HEK293 (cell line): ENCODE measurements at regions not wholly inside any gene's neighbourhood (a gene's known extent, or its start where the extent isn't known, plus 50 kb on each side); places are given as distances from the start of the nearest gene placed in this dataset.

Experiments
- CTCF ChIA-PET: fragments of 350-600 bp; formaldehyde crosslinking; extraction: SDS; loops from one replicate; lab custom pipeline; 2021; ENCODE audit warnings: antibody characterized with exemption; lab: Yijun Ruan, JAX
- POLR2A ChIA-PET: fragments of 300-600 bp; formaldehyde crosslinking; extraction: SDS; loops from one replicate; lab custom pipeline; 2020; ENCODE audit warnings: antibody characterized with exemption, inconsistent platforms; lab: Yijun Ruan, JAX
- H3K27ac ChIP-seq: fragments of 200-500 bp; sonication (Bioruptor generic); 2 replicates; pipeline ENCODE4 v1.5.1; 2014; ENCODE audit warnings: low read depth, low read length, control low read depth, inconsistent platforms; ENCODE audit errors: extremely low read depth
- H3K36me3 ChIP-seq, 2 experiments: fragments of 200-500 bp in 1 of 2; sonication (Bioruptor generic) in 1 of 2; 1 replicate in 1 of 2; 2 replicates in 1 of 2; pipeline ENCODE4 v1.5.1; 2014 to 2017; ENCODE audit warnings: inconsistent platforms in 2 of 2, low read length in 2 of 2; ENCODE audit not compliant: control insufficient read depth in 2 of 2, insufficient read depth in 1 of 2
- H3K4me1 ChIP-seq: fragments of 200-500 bp; sonication (Bioruptor generic); 2 replicates; pipeline ENCODE4 v1.5.1; 2014; ENCODE audit warnings: mild to moderate bottlenecking, low read length, inconsistent platforms; ENCODE audit not compliant: control insufficient read depth, insufficient read depth
- H3K4me3 ChIP-seq: 2 replicates; pipeline ENCODE4 v1.5.1; 2011; ENCODE audit warnings: low read depth, mild to moderate bottlenecking, control low read depth, low read length, moderate library complexity
- H3K9me3 ChIP-seq: fragments of 200-500 bp; sonication (Bioruptor generic); 2 replicates; pipeline ENCODE4 v1.5.1; 2014; ENCODE audit warnings: low read depth, low read length, inconsistent platforms; ENCODE audit not compliant: control insufficient read depth, insufficient read depth
- BCL11B ChIP-seq: fragments of 450-650 bp; formaldehyde crosslinking; IDR thresholded peaks from 2 replicates; pipeline ENCODE4 v1.5.1; 2016; ENCODE audit warnings: low read depth, missing biosample characterization, missing genetic modification characterization
- KLF1 ChIP-seq: fragments of 450-650 bp; formaldehyde crosslinking; IDR thresholded peaks from 2 replicates; pipeline ENCODE4 v1.5.1; 2016; ENCODE audit warnings: missing biosample characterization, missing genetic modification characterization
- KLF10 ChIP-seq: fragments of 450-650 bp; IDR thresholded peaks from 2 replicates; pipeline ENCODE4 v1.5.1; 2018; ENCODE audit warnings: missing biosample characterization, mild to moderate bottlenecking, missing genetic modification characterization
- OSR2 ChIP-seq: fragments of 450-650 bp; formaldehyde crosslinking; IDR thresholded peaks from 2 replicates; pipeline ENCODE4 v1.5.1; 2016; ENCODE audit warnings: missing biosample characterization, missing genetic modification characterization
- RBAK ChIP-seq: fragments of 450-650 bp; formaldehyde crosslinking; IDR thresholded peaks from 2 replicates; pipeline ENCODE4 v1.5.1; 2016; ENCODE audit warnings: missing biosample characterization, missing genetic modification characterization
- ZFP69B ChIP-seq: fragments of 450-650 bp; formaldehyde crosslinking; IDR thresholded peaks from 2 replicates; pipeline ENCODE4 v1.5.1; 2016; ENCODE audit warnings: missing biosample characterization, missing genetic modification characterization
- ZNF132 ChIP-seq: fragments of 450-650 bp; formaldehyde crosslinking; IDR thresholded peaks from 2 replicates; pipeline ENCODE4 v1.5.1; 2017; ENCODE audit warnings: missing biosample characterization, missing genetic modification characterization, borderline replicate concordance
- ZNF140 ChIP-seq: fragments of 450-650 bp; formaldehyde crosslinking; IDR thresholded peaks from 2 replicates; pipeline ENCODE4 v1.5.1; 2016; ENCODE audit warnings: missing biosample characterization, missing genetic modification characterization
- ZNF155 ChIP-seq: fragments of 450-650 bp; formaldehyde crosslinking; IDR thresholded peaks from 2 replicates; pipeline ENCODE4 v1.5.1; 2016; ENCODE audit warnings: missing biosample characterization, missing genetic modification characterization
- ZNF157 ChIP-seq: fragments of 450-650 bp; formaldehyde crosslinking; IDR thresholded peaks from 2 replicates; pipeline ENCODE4 v1.5.1; 2016; ENCODE audit warnings: missing biosample characterization, missing genetic modification characterization
- ZNF311 ChIP-seq: fragments of 450-650 bp; formaldehyde crosslinking; IDR thresholded peaks from 2 replicates; pipeline ENCODE4 v1.5.1; 2017; ENCODE audit warnings: missing biosample characterization, missing genetic modification characterization, borderline replicate concordance
- ZNF404 ChIP-seq: fragments of 450-650 bp; formaldehyde crosslinking; IDR thresholded peaks from 2 replicates; pipeline ENCODE4 v1.5.1; 2017; ENCODE audit warnings: missing biosample characterization, missing genetic modification characterization
- ZNF48 ChIP-seq: fragments of 450-650 bp; formaldehyde crosslinking; IDR thresholded peaks from 2 replicates; pipeline ENCODE4 v1.5.1; 2016; ENCODE audit warnings: missing biosample characterization, missing genetic modification characterization
- ZNF521 ChIP-seq: fragments of 450-650 bp; formaldehyde crosslinking; IDR thresholded peaks from 2 replicates; pipeline ENCODE4 v1.5.1; 2017; ENCODE audit warnings: missing biosample characterization, mild to moderate bottlenecking, missing genetic modification characterization
- ZNF610 ChIP-seq: fragments of 450-650 bp; formaldehyde crosslinking; IDR thresholded peaks from 2 replicates; pipeline ENCODE4 v1.5.1; 2016; ENCODE audit warnings: missing biosample characterization, missing genetic modification characterization, borderline replicate concordance
- ZNF792 ChIP-seq: fragments of 450-650 bp; formaldehyde crosslinking; IDR thresholded peaks from 2 replicates; pipeline ENCODE4 v1.5.1; 2016; ENCODE audit warnings: missing biosample characterization, missing genetic modification characterization
- ZNF830 ChIP-seq: fragments of 450-650 bp; IDR thresholded peaks from 2 replicates; pipeline ENCODE4 v1.5.0; 2018; ENCODE audit warnings: missing biosample characterization, missing genetic modification characterization, low read depth, mild to moderate bottlenecking, moderate library complexity
- TF ChIP-seq, protein P1 (sequence below): fragments of 450-650 bp; IDR thresholded peaks from 2 replicates; pipeline ENCODE4 v1.5.1; 2018; ENCODE audit warnings: missing biosample characterization, missing genetic modification characterization

GRCh38 chr9:74330487-74331214 is 166.5 kb upstream of the RORB start:
- Histone ChIP-seq H3K36me3 (no peaks in the 10 kb centered on the region), H3K4me3 (no peak overlapping the region), H3K9me3 (no peaks in the 10 kb centered on the region), H3K27ac (no peak overlapping the region), H3K4me1 (no peaks in the 10 kb centered on the region)
- ChIA-PET POLR2A (no interaction called here), CTCF (no interaction called here)
- TF ChIP-seq ZNF792 (no peak), ZNF157 (tag by site-specific recombination) (no peak), OSR2 (no peak)

- ChIA-PET POLR2A (no interaction called here), CTCF (interaction anchor here (0.5 kb wide), 1 partner anchor 236 kb away, joined by 4 read pairs; no protein-coding TSS in a partner anchor)
- no peaks in the 10 kb centered on the region for H3K36me3 ChIP-seq
- H3K4me1 ChIP-seq: no peaks in the 10 kb centered on the region
- no peak overlapping the region for H3K4me3 ChIP-seq
- TF ChIP-seq ZNF155 (tag by site-specific recombination): no peak
- TF ChIP-seq KLF10 (tag by site-specific recombination): no peak
- no peak overlapping the region for H3K27ac ChIP-seq
- H3K9me3 ChIP-seq: no peaks in the 10 kb centered on the region
These were observed 165.5 kb upstream of the RORB start for GRCh38 chr9:74331607-74332006.

- ChIA-PET POLR2A (no interaction called here), CTCF (interaction anchor here (0.6 kb wide), 1 partner anchor 10 kb away, joined by 3 read pairs; no protein-coding TSS in a partner anchor)
- no peaks in the 10 kb centered on the region for H3K9me3 ChIP-seq
- TF ChIP-seq BCL11B (tag by site-specific recombination) (no peak), ZNF48 (tag by site-specific recombination) (no peak), ZNF140 (tag by site-specific recombination) (no peak), ZNF404 (tag by site-specific recombination) (no peak), RBAK (tag by site-specific recombination) (no peak)
- H3K36me3 ChIP-seq: no peaks in the 10 kb centered on the region
- H3K4me3 ChIP-seq: no peak overlapping the region
- no peaks in the 10 kb centered on the region for H3K4me1 ChIP-seq
- no peak overlapping the region for H3K27ac ChIP-seq
These were observed 163.6 kb upstream of the RORB start for GRCh38 chr9:74333384-74334032.

DNA sequence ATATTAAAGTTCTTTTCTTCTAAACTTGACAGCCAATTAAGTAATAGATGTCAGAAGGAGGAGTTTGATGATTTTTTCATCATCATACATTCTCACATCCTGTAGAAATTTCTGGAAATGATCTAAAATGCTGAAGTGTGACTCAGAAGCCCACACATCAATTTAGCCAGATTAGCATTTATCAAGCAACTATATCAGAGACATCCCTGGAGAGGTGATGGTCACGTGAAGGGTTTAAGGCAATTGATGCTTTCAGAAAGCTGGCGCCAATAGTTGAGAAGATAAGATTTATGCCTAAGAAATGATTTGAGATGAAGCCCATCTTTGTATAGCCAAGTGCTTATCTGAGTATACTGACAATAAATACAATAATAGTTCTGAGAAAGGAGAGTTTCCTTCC is 162.9 kb upstream of the RORB start:
- no peaks in the 10 kb centered on the region for H3K36me3 ChIP-seq
- no peak overlapping the region for H3K4me3 ChIP-seq
- no peaks in the 10 kb centered on the region for H3K4me1 ChIP-seq
- H3K9me3 ChIP-seq: no peaks in the 10 kb centered on the region
- ChIA-PET POLR2A (no interaction called here), CTCF (no interaction called here)
- H3K27ac ChIP-seq: no peak overlapping the region
- TF ChIP-seq ZNF521 (tag by site-specific recombination): no peak
- TF ChIP-seq ZNF132 (tag by site-specific recombination): no peak
- TF ChIP-seq KLF1: no peak
- TF ChIP-seq, protein P1, sequence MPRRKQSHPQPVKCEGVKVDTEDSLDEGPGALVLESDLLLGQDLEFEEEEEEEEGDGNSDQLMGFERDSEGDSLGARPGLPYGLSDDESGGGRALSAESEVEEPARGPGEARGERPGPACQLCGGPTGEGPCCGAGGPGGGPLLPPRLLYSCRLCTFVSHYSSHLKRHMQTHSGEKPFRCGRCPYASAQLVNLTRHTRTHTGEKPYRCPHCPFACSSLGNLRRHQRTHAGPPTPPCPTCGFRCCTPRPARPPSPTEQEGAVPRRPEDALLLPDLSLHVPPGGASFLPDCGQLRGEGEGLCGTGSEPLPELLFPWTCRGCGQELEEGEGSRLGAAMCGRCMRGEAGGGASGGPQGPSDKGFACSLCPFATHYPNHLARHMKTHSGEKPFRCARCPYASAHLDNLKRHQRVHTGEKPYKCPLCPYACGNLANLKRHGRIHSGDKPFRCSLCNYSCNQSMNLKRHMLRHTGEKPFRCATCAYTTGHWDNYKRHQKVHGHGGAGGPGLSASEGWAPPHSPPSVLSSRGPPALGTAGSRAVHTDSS (tag by site-specific recombination): no peak
- TF ChIP-seq ZNF610 (tag by site-specific recombination): no peak
- TF ChIP-seq ZFP69B (tag by site-specific recombination): no peak
- TF ChIP-seq ZNF311 (tag by site-specific recombination): no peak
- no peak for TF ChIP-seq ZNF404 (tag by site-specific recombination)
- no peak for TF ChIP-seq ZNF830 (tag by site-specific recombination)
